AG04450 (cell line): ENCODE measurements at regions not wholly inside any gene's neighbourhood (a gene's known extent, or its start where the extent isn't known, plus 50 kb on each side); places are given as distances from the start of the nearest gene placed in this dataset.

Experiments used
- CTCF ChIA-PET: fragments of 300-600, 350-600 bp; formaldehyde crosslinking; extraction: SDS; loops from one replicate; lab custom pipeline; 2022; ENCODE audit warnings: antibody characterized with exemption, inconsistent platforms; lab: Charles Lee
- POLR2A ChIA-PET: fragments of 350-600 bp; formaldehyde crosslinking; extraction: SDS; loops from one replicate; lab custom pipeline; 2021; ENCODE audit warnings: antibody characterized with exemption, inconsistent platforms; lab: Yijun Ruan, JAX
- DNase-seq: peaks from one replicate; pipeline ENCODE4 v3.0.0-alpha.2; 2011; ENCODE audit warnings: low read depth, low spot score
- H3K27ac ChIP-seq: one replicate; pipeline ENCODE4 v1.5.1; 2012; ENCODE audit warnings: low read depth, low read length, control low read depth
- H3K27me3 ChIP-seq: one replicate; pipeline ENCODE4 v1.6.0; 2012; ENCODE audit warnings: low read length; ENCODE audit not compliant: control insufficient read depth, insufficient read depth
- H3K4me3 ChIP-seq: 2 replicates; pipeline ENCODE4 v1.5.1; 2011; ENCODE audit warnings: mild to moderate bottlenecking, low read depth, low read length, control low read depth
- H3K9me3 ChIP-seq: 2 replicates; pipeline ENCODE4 v1.5.1; 2012; ENCODE audit warnings: low read length; ENCODE audit not compliant: control insufficient read depth, insufficient read depth
- TF ChIP-seq, protein P1 (sequence below): IDR thresholded peaks from 2 replicates; pipeline ENCODE4 v1.5.1; 2011; ENCODE audit warnings: low read depth, low read length, control low read depth, inconsistent platforms

DNA sequence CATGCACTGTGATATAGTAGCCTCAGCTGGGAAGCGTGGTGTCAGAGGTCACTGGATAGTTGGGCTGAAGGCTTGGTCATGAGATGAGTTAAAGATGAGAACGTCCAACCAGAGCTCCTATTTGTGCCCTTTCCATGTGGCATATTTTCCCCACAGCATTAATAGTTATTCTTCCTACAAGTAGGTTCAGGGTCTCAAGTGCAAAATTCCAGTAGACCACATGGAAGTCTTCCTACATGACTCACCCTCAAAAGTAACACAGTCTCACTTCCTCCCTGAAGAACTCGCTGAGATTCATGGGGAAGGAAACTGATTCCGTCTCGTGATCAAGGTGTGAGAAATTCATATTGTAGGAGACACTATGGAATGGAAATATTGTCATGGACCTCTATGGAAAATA is 1212.5 kb upstream of the PRKX start:
- H3K9me3 ChIP-seq: no peaks in the 10 kb centered on the region
- CTCF ChIA-PET: no interaction called here
- no peak overlapping the region for H3K4me3 ChIP-seq
- H3K27ac ChIP-seq: no peak overlapping the region
- H3K27me3 ChIP-seq: no peaks in the 10 kb centered on the region
- POLR2A ChIA-PET: no interaction called here
- TF ChIP-seq, protein P1, sequence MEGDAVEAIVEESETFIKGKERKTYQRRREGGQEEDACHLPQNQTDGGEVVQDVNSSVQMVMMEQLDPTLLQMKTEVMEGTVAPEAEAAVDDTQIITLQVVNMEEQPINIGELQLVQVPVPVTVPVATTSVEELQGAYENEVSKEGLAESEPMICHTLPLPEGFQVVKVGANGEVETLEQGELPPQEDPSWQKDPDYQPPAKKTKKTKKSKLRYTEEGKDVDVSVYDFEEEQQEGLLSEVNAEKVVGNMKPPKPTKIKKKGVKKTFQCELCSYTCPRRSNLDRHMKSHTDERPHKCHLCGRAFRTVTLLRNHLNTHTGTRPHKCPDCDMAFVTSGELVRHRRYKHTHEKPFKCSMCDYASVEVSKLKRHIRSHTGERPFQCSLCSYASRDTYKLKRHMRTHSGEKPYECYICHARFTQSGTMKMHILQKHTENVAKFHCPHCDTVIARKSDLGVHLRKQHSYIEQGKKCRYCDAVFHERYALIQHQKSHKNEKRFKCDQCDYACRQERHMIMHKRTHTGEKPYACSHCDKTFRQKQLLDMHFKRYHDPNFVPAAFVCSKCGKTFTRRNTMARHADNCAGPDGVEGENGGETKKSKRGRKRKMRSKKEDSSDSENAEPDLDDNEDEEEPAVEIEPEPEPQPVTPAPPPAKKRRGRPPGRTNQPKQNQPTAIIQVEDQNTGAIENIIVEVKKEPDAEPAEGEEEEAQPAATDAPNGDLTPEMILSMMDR: no peak
- no peak for DNase-seq

DNA sequence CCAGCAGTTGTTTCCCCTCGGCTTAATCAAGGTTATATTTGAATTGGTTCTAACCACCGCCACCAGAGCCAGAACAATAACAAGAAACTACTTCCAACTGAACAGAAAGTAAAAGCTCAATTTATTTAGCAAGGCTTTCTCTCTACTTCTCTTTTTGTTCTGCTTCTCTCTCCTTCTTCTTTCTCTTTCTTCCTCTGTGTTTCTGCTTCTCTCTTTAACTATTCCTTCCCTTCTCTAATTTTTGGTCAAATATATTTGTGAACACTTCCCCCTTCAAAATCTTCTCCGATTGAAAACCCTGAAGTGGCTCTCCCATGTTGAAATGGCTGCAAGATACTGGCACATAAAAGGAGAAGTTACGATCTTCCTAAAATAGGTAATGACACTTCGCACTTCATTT is 1195.9 kb upstream of the PRKX start:
- CTCF ChIA-PET: no interaction called here
- TF ChIP-seq, protein P1: no peak
- no peaks in the 10 kb centered on the region for H3K27me3 ChIP-seq
- no peak overlapping the region for H3K4me3 ChIP-seq
- H3K27ac ChIP-seq: no peak overlapping the region
- no peak for DNase-seq
- POLR2A ChIA-PET: no interaction called here
- no peaks in the 10 kb centered on the region; the same call in none of the 2 replicates for H3K9me3 ChIP-seq

DNA sequence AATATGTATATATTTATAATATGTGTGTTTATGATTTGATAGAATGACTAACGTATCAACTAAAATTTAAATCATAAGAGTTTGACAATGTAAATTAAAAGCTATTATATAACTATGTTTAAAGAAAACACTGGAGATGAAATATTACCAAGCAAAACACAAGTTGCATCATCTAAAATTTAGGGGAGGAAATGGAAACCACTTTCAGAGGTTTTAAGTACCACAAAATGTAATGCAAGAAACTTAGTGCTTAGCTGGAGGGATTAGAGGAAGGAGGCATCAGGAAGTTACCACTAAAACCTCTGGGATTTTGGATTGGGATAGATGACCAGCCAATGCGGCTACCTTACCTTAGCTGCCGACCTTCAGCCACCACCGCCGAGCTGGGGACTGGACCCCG is 1192.1 kb upstream of the PRKX start:
- Histone ChIP-seq H3K27ac (no peak overlapping the region), H3K4me3 (no peak overlapping the region), H3K27me3 (no peaks in the 10 kb centered on the region), H3K9me3 (no peaks in the 10 kb centered on the region; the same call in 1 of the 2 replicates)
- ChIA-PET CTCF (no interaction called here), POLR2A (no interaction called here)
- TF ChIP-seq, protein P1: no peak
- no peak for DNase-seq

DNA sequence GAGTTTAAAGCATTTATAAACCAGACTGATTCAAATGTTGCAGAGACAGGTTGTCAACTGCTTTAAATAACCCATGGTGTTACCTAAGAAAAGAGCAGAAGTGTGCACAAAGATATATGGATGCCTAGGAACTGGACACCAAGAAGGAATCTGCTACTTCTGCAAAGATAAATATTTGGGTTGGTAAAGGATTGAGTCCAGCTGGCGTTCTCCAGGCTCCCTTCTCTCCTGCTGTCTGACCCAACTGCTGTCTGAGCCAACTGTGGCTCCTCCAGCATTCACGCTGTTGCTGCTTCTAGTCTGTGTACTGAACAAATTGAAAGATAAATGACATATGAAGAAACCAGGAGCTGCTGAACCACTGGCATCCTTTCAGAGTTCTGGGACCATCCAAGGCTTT is 1167.8 kb upstream of the PRKX start:
- H3K9me3 ChIP-seq: no peaks in the 10 kb centered on the region
- H3K27me3 ChIP-seq: no peaks in the 10 kb centered on the region
- no peak overlapping the region for H3K27ac ChIP-seq
- ChIA-PET CTCF (no interaction called here), POLR2A (no interaction called here)
- H3K4me3 ChIP-seq: no peak overlapping the region
- no peak for DNase-seq
- TF ChIP-seq, protein P1: no peak

DNA sequence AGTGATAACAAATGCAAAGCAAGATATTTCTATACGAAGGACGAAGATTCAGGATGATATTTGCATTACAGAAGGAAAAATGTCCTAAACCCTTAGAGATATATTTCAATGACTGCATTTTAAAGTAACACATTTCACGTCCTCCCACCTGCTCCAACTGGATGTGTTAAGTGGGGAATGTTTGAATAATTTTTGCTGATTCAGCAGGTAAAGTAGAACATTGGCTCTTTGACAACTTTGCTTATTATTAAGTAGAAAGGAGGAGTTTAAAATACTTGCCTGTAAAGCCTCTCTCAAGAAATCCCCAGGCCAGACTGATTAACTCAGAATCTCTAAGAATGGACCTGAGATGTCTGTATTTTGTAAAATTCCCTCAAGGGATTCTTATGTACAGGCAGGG is 1165.2 kb upstream of the PRKX start:
- Histone ChIP-seq H3K27ac (no peak overlapping the region), H3K9me3 (no peaks in the 10 kb centered on the region), H3K4me3 (no peak overlapping the region), H3K27me3 (no peaks in the 10 kb centered on the region)
- DNase-seq: no peak
- CTCF ChIA-PET: no interaction called here
- POLR2A ChIA-PET: no interaction called here
- TF ChIP-seq, protein P1: no peak
